ENCODE measurements at regions not wholly inside any gene's neighbourhood (a gene's known extent, or its start where the extent isn't known, plus 50 kb on each side); places are given as distances from the start of the nearest gene placed in this dataset.
A peak's percentile ranks its signal among the peaks of the same experiment; 100 is the strongest.

GRCh38 chr16:80163339-80163738 lies 377.5 kb upstream of the DYNLRB2 start:
- no peak for TF ChIP-seq GATA2 (IDR thresholded peaks at IDR 0.05; ENCODE audit: low read depth, low read length)
- no peak for TF ChIP-seq GATA3 (IDR thresholded peaks at IDR 0.05; ENCODE audit: low read depth, low read length)

DNA sequence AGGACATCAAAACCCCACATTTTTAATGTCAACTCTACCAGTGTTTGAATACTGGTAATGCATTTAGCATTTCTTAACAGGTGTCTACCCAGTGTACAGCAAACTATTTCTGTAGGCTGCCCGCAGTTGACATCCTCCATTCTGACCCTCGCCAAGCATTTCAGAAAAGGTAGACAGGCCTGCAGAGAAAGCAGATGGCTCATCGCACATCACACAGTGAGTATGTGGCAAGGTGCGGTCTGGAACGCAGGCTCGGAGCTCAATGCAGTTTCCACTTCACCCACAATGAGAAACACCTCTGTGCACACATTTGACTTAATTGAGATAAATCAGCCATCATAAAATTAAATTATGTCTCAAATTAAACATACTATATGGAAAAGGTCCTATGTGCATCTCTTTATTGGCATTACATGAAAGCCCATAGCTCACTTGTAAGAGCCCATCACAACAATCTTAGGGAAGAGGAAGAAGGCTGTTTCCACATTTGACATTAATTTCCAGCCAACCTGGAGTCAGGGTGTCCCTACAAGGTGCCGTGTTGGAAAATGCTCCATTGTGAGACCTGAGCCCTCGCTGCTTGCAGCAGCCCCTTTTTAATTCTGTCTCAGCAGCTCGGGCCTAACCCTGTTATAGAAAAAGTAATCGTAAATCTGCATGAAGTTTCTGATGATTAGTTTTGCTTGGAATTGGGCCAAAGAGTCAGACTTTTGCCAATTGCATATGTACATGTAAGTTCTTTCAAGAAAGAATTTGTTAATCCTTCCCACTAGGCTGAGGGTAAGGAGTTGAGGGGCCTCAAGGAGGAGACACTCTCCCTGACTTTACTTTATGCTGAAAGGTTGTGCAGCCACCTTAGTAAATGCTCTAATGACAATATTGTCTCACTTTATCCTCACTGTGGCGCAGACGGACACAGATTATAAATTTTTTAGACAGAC lies 378.7 kb upstream of the DYNLRB2 start:
- TF ChIP-seq GATA2 (IDR thresholded peaks at IDR 0.05; ENCODE audit: low read depth, low read length): no peak
- TF ChIP-seq GATA3 (IDR thresholded peaks at IDR 0.05; ENCODE audit: low read depth, low read length): no peak

GRCh38 chr16:80158766-80159165 lies 382.0 kb upstream of the DYNLRB2 start:
- TF ChIP-seq GATA3 (IDR thresholded peaks at IDR 0.05; ENCODE audit: low read depth, low read length): no peak

DNA sequence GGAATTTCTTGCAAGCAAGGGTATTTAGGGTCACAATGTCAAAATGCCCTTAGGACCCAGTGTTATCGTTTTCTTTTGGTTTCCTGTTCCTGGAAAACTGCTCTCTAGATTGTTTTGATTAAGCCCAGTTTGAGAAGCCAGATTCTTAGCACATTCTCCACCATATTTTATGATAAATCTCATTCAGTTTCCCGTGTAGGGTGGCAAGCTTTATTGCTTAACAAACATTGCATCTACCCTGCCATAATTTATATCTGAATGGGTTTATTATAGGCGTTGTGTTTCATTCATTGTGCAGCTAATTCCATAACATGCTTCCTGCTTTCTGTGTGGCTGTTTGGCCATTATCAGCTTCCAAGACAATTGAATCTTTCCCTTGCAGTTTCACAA lies 389.1 kb upstream of the DYNLRB2 start:
- TF ChIP-seq GATA2 (IDR thresholded peaks at IDR 0.05; ENCODE audit: low read depth, low read length) (no peak), GATA3 (IDR thresholded peaks at IDR 0.05; ENCODE audit: low read depth, low read length) (no peak)

DNA sequence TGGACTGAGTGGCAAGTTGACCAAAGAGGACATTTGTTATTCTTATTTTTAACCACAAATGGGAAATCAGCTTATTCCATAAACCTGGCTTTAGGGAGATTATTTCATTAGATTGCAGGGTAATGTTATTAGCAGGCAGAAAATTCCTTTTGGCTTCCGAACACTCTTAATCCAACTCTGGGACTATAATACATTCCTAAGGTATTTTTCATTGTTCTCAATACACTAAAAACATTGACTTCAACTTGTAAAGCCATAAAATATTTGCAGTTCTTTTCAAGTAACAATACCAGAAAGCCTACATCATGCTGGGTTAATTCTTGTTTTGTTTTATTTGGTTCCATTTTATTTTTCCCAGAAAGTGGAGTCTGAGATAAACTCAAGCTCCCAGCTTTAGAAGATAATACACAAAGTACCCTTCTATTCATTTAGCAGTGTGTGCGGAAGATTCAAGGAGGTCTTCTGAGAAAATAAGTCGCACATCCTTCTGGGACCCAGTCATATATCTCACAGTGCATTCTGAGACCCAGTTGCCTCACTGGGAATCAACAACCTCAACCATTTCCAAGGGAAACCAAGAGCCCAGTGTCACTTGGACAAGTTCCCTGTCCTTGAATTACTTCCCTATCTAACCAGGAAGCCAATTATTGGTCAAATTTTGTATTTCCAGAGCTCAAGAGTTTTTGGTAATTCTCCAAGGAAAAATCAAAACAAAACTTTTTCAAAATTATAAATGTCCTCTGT lies 389.6 kb upstream of the DYNLRB2 start:
- TF ChIP-seq GATA3 (IDR thresholded peaks at IDR 0.05; ENCODE audit: low read depth, low read length) (no peak), GATA2 (IDR thresholded peaks at IDR 0.05; ENCODE audit: low read depth, low read length) (no peak)

DNA sequence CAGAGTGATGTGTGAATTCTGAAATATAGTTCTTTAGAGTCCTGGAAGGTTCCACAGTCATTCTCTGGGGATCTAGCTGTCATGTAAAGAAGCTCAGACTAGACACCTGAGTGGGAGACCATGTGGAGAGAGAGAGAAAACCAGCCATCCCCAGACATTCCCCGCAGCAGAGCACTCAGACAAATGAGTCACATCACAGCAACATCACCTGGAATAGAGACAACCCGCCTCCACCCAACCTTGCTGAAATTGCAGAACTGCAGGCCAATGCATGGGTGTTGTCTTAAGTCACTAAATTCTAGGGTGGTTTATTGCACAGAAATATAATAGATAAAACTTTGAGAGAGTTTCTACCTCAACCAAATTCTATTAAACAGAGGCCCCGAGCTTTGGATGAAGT lies 392.0 kb upstream of the DYNLRB2 start:
- no peak for TF ChIP-seq GATA2 (IDR thresholded peaks at IDR 0.05; ENCODE audit: low read depth, low read length)
- TF ChIP-seq GATA3 (IDR thresholded peaks at IDR 0.05; ENCODE audit: low read depth, low read length): no peak

DNA sequence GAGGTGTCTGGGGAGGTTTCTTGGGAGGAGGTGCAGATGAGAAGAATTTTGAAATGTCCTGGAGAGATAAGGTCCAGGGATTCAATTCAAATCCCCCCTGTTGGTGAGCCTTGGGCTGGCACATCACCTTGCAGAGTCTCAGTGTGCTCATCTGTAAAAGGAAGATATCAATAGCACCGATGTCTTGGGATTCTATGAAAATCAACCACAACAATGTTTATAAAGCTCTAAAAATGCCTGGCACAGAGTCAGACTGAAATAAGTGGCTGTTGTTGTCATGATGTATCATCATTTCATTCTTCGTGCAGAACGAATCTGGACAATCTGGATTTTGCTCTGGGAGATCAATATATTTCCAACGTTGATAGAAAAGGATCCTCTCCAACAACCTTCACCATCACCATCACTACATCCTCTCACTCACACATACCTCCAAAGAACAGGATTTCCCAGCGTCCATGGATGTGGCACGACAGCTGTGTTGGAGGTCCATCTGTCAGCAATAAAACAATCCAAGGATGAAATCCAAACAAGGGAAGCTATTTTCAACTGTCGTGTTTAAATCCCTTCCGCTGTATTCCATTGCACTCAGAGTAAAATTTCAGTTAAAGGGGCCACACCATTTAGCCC lies 393.7 kb upstream of the DYNLRB2 start:
- TF ChIP-seq GATA3 (IDR thresholded peaks at IDR 0.05; ENCODE audit: low read depth, low read length): no peak
- no peak for TF ChIP-seq GATA2 (IDR thresholded peaks at IDR 0.05; ENCODE audit: low read depth, low read length)

- TF ChIP-seq GATA3 (IDR thresholded peaks at IDR 0.05; ENCODE audit: low read depth, low read length): no peak
- no peak for TF ChIP-seq GATA2 (IDR thresholded peaks at IDR 0.05; ENCODE audit: low read depth, low read length)
These were observed 396.6 kb upstream of the DYNLRB2 start for GRCh38 chr16:80144191-80144590.

- TF ChIP-seq GATA3 (IDR thresholded peaks at IDR 0.05; ENCODE audit: low read depth, low read length): no peak
- TF ChIP-seq GATA2 (IDR thresholded peaks at IDR 0.05; ENCODE audit: low read depth, low read length): no peak
These were observed 397.9 kb upstream of the DYNLRB2 start for GRCh38 chr16:80142940-80143339.

- TF ChIP-seq GATA3 (IDR thresholded peaks at IDR 0.05; ENCODE audit: low read depth, low read length) (no peak), GATA2 (IDR thresholded peaks at IDR 0.05; ENCODE audit: low read depth, low read length) (no peak)
These were observed 398.5 kb upstream of the DYNLRB2 start for GRCh38 chr16:80142281-80142680.

- no peak for TF ChIP-seq GATA3 (IDR thresholded peaks at IDR 0.05; ENCODE audit: low read depth, low read length)
- no peak for TF ChIP-seq GATA2 (IDR thresholded peaks at IDR 0.05; ENCODE audit: low read depth, low read length)
These were observed 411.0 kb upstream of the DYNLRB2 start for GRCh38 chr16:80129791-80130190.

GRCh38 chr16:80125677-80126076 lies 415.1 kb upstream of the DYNLRB2 start:
- TF ChIP-seq GATA2 (IDR thresholded peaks at IDR 0.05; ENCODE audit: low read depth, low read length): no peak
- no peak for TF ChIP-seq GATA3 (IDR thresholded peaks at IDR 0.05; ENCODE audit: low read depth, low read length)

DNA sequence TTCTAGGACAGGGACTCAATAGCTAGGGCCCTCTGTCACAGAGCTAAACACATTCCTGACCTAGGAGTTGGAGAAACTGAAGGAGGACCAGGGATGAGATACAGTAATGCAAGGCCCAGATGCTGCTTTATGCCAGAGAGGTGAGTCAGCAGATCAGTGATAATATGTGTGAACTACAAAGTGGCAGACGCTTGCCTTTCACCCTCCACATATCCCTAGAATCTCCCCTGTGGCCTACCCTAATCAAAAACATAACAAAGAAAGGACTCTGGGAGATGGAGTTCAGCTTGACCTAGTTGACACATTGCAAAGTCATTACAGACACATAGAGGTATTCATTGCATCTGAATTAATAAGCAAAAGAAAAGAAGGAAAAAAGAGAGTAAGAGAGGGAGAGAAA lies 417.6 kb upstream of the DYNLRB2 start:
- no peak for TF ChIP-seq GATA3 (IDR thresholded peaks at IDR 0.05; ENCODE audit: low read depth, low read length)
- no peak for TF ChIP-seq GATA2 (IDR thresholded peaks at IDR 0.05; ENCODE audit: low read depth, low read length)

DNA sequence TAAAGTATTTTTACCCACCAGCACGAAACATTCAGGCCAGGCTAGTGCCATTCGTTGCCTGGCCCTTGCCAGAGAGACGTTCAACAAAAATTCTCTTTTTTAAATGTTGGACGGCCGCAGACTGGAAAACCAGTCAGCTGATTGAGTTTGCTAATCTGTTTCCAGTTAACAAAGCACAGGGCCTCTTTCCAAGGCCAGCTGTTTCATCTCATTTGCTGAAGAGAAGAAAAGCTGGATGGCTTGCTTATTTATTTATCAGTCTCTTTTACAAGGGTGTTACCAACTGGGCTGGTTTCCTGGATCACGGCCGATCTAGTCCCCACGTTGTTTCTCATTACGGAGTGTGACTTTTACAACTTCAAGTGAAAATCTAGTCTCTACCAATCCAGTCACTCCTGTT lies 418.7 kb upstream of the DYNLRB2 start:
- TF ChIP-seq GATA2 (IDR thresholded peaks at IDR 0.05; ENCODE audit: low read depth, low read length) (peak; percentile 95), GATA3 (IDR thresholded peaks at IDR 0.05; ENCODE audit: low read depth, low read length) (peak; percentile 92)
